HG03460 (cell line): ENCODE measurements at regions not wholly inside any gene's neighbourhood (a gene's known extent, or its start where the extent isn't known, plus 50 kb on each side); places are given as distances from the start of the nearest gene placed in this dataset.

Source experiments
- ATAC-seq: cut with Tn5 transposase; IDR thresholded peaks from one replicate; pipeline ENCODE4 v1.9.1; 2021; ENCODE audit not compliant: unreplicated experiment

DNA sequence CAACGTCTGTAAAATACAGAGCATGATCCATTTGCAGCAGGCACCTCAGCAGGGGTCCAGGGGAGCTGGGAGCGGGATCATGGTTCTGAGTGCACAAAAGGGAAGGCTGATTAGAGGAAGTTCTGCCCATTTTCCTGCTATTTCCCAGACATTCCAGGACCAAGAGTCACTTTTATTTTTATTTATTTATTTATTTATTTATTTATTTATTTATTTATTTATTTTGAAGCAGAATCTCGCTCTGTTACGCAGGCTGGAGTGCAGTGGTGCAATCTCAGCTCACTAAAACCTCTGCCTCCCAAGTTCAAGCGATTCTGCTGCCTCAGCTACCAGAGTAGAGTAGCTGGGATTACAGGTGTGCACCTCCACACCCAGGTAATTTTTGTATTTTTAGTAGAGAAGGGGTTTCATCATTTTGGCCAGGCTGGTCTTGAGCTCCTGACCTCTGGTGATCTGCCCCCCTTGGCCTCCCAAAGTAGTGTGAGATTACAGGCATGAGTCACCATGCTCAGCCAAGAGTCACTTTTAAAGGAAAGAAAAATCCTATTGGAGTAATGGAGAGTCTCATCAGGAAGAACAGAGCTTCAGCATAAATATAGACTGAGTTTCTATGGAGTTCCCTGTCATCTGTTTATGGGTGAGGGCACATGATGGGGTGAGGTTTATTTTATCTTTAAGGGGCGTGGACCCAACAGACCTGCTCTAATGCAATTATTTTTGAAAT lies 355.2 kb downstream of the HAPSTR1 start:
- no peak for ATAC-seq

DNA sequence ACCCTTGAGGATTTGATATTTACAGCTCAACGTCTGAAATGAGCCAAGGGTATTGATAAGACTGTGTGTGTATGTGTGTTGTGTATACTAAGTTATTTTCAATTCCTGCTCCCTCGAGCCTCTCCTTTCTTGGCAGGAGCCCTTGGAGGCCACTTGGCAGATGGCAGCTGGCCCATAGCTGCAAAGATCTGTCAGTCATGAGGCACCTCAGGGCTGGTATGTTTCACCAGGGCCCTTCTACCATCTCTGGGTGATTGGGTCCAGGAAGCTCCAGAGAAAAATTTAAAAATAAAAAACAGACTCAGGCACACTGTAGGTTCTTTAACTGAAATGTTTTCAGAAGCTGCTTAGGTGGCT lies 355.7 kb downstream of the HAPSTR1 start:
- no peak for ATAC-seq

DNA sequence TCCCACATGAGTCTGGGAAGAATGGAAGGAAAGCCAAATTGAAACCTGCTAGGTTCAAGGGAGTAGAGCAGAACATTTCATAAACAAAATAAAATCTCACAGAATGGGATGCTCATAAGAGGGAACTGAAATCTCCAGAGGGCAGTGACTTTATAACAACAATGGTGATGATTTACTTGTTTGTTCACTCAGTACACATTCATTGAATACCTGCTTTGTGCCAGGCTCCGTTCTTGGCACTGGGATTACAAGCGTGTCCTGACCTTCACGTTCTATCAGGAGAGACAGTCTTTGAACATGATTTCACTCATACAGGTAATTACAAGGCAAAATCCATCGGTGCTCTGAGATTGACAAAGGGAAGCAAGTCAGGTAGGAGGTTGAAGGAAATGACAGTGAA lies 356.3 kb downstream of the HAPSTR1 start:
- no peak for ATAC-seq

DNA sequence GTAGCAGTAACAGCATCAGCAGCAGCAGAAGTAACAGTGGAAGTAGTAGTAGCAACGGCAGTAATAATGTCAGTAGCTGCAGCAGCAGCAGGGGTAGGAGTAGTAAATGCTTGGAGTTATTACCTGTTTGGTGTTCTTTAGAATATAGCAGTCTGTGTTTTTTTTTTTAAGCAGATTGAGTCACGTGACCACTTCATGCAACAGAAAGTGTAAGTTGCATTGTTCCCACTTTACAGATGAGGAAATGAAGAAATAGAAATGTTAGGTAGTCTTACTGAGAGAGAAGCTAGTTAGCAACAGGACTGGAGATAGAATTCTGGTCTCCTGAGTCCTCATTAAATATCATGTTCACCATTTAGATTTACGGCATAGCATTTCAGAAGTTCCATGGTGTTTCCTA lies 358.2 kb downstream of the HAPSTR1 start:
- ATAC-seq, result no peak

DNA sequence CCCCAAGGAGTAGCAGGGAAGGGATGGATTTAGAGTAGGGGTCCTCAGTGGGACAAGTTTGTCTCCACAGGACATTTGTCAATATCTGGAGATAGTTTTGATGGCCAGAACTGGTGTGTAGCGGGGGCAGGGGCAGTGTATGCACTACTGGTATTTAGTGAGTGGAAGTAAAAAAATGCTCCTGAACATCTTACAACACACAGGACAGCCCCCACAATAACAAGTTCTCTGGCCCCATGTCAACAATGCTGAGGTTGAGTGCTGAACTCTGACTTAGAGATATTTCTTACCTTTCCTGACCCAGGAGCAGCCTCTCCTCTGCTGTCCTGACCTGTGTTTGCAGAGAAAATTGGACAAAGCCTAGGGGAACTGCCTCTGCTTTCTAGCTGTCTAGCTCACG lies 365.8 kb downstream of the HAPSTR1 start:
- ATAC-seq, result no peak

DNA sequence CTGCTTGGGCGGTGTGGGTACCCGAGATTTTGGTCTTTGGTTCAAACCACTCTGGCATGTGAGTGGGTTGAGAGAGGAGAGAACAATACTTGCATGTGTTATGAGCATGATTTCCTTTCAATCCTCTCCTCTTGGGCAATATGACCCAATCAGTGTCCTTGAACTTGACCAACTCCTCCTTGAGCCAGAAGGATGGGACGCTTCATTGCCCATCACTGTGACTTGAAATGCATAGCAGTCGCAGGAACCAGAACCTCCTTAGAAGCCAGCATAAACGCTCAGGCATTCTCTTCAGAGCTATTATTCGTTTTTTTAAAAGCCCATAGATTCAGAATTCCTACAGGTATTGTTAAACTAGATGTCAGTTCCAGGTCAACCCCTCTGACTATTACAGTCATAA lies 367.4 kb downstream of the HAPSTR1 start:
- no peak for ATAC-seq

DNA sequence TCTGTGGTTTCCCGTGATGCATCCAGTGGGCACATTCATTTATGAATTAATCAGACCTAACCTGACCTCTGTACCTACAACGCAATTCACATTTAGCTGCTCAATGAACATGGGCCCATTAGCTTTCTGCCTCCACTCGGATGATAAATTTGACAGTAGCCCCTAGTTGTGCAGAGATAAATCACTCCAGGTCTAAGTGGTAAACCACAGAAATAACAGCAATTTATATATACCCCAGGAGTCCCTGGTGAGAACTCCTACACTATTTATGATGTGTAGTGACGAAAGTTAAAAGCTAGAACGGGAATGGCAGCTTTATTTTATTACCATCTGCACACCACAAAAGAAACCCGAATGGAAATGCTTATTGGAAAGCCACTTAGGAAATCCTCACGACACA lies 371.5 kb downstream of the HAPSTR1 start:
- ATAC-seq, result no peak

DNA sequence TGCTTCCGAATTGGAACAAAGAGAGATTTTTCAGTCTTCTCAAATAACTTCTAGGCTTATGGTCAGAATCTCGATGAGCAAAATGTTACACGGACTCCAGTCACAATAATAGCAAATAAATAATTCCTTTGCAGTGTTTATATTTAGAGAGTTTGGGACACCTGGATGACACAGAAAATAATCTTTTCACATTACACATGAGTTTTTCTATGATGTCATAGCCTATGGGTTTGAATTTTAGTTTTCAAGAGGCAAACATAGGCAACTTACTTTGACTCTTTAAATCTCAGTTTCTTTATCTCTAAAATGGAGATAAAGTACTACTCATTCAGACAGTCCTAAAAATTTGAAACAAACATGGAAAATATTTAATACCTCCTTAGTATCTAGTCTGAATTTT lies 372.0 kb downstream of the HAPSTR1 start:
- no peak for ATAC-seq

DNA sequence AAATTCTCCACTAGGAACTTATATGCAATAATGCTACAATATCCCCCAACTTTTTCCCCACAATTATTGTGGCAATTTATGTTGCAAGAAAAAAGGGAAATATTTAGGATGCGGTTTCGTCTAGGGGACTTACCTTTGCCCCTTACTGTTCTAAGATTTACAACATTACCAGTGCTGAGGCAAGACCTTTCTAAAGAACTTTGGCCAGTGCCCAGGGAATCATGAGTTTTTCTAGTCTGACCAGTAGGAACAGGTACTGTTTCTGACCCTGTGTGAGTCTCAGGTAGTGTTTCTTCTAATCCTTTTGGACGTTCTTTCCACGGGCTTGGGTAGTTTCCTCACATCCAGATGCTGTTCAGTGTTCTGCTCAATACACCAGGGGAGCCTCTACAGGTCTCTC lies 373.7 kb downstream of the HAPSTR1 start:
- no peak for ATAC-seq

DNA sequence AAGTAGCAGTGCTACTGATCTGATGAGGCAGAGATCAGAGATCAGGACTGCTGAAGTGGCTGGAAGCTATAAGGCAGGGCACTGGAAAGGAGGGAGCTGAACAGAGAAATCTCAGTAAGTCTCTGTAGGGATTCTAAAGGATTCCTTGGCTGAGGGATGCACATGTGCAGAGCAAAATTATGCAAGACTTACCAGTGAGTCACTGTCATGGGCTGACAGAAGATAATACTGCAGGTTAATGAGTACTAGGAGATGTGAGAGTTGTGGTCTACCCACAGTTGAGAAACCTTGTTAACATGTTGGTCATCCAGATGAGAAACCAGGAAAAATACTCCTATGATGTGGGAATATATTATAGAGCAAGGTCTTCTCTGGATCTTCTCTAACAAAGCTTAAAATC lies 378.1 kb downstream of the HAPSTR1 start:
- no peak for ATAC-seq

DNA sequence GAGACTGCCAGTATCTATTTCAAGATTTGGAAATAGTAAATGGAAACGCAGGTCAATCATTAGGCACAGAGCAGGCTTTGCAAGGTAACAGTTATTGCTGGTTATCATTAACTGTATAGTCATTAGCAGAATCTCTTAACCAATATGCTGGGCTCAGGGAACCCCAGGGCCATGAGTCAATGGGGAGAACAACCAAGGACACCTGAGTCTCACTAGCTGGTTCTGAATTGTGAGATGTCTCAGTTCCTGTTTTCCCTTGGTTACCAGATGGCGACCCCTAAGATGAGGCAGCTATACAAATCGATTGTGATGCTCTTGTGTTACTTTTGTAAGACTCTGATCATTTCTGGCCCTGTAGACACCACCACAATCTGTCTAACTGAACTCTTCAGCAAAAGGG lies 385.3 kb downstream of the HAPSTR1 start:
- peak; percentile 75 for ATAC-seq

DNA sequence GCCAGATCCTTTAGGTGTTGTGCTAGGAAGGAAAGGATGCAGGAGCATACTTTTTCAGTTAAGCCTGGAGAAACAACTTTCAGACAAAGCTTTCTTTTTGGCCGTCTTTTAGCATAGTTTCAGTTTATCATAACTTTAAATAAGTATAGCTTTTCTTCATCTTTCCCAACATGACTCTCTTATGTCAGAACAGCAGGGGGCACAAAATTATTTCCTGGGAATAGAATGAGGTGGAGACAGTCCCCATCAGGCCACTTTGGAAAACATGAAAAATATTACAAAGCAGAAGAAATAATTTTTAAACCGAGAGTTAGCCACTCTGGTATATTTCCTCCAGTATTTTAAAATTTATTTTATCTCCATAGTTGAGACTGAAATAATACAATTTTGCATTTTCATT lies 387.6 kb downstream of the HAPSTR1 start:
- no peak for ATAC-seq

DNA sequence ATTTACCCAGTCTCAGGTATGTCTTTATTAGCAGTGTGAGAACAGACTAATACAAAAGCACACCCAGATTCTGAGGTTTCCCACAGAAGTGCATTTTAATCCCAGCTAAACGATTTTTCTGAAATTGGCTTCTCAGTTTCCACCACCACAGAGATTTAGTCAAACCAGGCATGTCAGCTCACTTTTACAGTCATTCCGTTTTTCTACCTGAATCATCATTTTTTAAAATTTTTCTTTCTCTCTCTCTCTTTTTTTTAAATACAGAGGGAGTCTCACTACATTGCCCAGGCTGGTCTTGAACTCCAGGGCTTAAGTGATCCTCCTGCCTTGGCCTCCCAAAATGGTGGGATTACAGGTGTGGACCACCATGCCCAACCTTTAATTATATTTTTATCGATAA lies 389.1 kb downstream of the HAPSTR1 start:
- no peak for ATAC-seq

DNA sequence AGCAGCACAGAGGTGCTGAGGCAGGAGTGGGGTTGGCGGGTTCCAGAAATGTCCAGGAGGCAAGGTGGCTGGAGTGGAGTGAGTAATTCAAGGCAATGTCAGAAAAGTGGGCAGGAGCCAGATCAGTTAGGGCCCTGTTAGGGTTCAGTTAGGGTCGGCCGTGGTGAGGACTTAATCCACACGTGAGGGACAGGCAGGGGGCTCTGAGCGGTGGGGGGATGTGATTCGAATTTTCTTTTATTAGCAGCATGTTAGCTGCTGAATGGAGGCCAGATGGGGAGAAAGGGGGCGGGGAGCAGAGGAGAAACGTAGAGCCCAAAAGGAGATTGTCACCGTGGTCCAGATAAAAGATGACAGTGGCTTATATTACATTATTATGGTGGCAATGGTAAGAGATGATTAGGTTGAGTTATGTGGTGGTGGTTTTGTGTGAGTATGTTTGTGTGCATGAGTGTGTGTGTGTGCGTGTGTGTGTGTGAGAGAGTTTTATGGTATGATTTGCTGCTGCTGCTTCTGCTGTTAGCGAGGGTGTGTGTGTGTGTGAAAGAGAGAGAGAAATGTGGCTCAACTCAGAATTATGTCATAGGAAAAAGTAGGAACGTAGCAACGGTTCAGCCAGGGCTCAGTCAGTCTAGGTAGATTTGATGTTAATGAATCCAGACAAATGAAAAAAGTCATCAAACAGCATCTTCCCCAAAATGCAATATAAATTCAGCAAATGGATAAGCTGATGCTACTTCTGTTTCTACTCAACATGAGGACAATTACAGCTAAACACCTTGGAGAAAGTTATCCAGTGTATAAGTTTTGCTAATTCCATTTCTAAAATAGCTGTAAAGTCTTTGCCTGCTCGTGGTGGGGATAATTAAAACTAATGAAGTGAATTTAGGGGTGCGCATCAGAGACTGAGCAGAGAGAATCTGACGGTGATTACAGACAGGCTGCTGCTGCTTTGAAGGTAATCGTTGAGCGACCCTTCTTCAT lies 390.6 kb downstream of the HAPSTR1 start:
- no peak for ATAC-seq

DNA sequence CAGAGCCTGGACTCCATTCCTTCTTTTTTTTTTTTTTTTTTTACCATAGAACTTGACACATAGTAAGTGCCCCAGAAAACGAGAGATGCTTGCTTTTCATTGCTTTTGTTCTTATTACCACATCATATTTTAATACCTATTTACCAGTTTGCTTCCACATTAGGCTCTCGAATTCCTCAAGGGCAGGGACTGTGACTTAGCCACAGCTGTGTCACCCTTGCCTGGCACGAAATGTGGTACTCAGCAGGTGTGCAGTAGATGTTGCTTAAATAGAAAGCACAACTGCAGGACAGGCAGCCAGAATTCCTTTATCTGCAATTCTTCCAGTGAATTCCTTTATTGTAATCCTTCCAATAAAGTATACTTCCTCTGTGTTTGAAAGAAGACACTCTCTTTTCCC lies 393.0 kb downstream of the HAPSTR1 start:
- no peak for ATAC-seq

DNA sequence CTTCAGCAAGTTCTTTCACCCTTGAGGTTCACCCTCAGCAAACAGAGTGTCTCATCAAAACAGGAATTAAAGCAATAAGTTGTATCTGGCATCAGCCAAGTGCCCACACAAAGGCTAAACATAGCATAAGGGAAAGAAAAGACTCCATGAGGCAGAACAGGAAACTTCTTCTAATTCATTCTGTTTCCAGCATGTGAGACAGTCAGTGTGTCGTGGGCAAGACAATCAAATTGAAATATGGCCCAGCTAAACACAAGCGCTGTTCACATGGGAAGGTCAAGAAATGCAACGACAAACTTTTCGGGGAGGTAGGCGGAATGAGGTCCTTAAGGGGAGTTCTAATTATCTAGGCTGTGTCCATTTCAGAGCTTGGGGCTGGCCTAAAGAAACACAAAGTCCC lies 393.4 kb downstream of the HAPSTR1 start:
- ATAC-seq, result no peak

DNA sequence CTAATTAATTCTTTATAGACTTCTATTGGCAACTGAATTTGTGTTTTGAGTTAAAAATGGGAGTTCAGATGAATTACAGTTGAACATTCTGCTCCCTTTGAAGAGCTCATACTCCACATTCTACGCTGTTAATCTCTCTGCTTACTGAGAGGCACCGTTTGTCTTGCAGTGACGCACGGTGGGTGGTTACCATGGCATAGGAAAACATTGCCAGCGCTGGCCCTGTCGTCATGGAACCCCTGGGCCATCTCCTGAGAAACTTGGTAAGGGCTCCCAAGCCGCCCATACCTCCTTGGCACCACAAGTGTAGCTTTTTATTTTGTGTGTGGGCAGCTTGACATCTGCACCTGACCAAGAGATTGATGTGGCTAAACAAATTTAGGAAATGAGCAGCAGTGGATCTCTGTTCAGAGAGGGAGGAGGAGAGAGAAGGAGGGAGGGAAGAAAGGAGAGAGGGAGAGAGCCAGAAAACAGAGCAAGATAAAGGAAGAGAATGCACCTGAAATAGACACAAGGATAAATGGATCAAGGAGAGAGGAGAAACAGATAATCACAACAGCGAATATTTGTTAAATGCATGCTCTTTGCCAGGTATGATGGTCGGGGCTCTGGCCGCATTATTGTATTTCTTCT lies 398.5 kb downstream of the HAPSTR1 start:
- no peak for ATAC-seq

DNA sequence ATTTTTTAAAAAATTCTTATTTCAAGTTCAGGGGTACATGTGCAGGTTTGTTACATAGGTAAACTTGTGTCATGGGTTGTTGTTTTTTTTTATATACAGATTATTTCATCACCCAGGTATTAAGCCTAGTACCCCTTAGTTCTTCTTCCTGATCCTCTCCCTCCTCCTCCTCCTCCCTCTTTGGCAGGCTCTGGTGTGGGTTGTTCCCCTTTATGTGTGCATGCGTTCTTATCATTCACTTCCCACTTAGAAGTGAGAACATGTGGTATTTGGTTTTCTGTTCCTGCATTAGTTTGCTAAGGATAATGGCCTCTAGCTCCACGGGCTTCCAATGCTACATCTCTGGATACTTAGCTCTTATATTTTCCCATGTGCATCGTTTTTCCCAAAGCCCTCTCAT lies 404.4 kb downstream of the HAPSTR1 start:
- ATAC-seq, result no peak

DNA sequence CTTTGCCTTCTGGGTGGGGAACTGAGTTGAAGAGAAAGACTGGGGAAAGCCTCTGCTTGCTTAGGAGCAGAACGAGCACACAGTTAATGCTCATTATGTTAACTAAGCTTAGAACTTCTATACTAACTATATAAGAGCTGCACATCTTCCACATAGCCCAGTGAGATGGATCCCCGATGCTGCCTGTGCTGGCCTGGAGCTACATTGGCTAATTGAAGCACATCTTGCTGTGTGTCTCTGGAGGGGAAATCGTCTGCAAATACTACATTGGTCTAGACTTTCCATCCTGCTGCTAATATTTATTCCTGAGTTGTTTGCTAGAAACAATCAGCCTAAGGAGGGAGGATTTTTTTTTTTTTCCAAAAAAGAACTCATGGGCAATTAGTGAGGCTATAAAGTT lies 406.3 kb downstream of the HAPSTR1 start:
- no peak for ATAC-seq

DNA sequence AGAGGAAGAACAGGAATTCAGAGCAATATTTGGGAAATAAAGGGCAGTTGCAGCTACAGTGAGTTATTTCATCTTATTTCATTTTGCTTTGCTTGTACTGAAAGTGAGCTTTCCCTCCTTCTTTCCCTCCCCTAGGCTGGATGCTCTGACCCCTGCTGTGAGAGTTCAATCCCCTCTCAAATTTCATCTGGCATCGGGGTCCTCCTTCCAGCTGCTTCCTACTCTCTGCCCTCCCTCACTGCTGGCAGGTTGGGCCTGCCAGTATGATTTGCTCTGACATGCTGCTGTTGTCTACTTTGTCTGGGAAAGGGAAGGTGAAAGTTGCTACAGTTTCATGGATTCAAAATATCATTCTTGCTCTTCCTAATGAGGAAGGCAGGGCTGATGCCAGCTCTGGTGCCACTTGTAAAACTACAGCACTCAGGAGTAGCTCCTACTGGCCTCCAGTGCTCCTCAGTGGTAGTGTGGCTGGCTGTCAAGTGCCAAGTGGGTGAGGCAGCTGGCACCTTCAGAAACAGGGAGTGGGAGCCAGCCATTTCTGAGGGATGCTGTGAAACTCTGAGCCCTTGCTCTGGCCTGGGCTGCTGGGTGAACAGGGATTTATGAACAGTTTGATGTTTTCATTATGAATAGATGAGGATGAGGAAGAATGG lies 408.6 kb downstream of the HAPSTR1 start:
- no peak for ATAC-seq

DNA sequence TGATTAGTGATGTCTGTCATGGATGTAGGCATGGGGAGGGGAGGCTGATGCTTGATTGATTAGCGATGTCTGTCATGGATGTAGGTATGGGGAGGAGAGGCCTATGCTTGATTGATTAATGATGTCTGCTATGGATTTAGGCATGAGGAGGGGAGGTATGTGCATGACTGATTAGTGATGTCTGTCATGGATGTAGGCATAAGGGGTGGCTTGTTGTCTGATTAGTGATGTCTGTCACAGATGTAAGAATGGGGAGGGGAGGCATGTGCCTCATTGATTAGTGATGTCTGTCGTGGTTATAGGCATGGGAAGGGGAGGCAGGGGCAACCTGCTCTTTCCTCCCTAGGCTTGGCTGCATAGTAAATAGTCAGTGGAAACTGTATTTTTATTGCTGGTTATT lies 409.4 kb downstream of the HAPSTR1 start:
- no peak for ATAC-seq
